ENCODE measurements at regions not wholly inside any gene's neighbourhood (a gene's known extent, or its start where the extent isn't known, plus 50 kb on each side); places are given as distances from the start of the nearest gene placed in this dataset.

- Histone ChIP-seq H3K79me2 (ENCODE audit: insufficient read depth, low read depth, low read length) (no peaks in the 10 kb centered on the region), H2AFZ (ENCODE audit: low read length) (no peak overlapping the region), H3K9me3 (ENCODE audit: low read length) (no peaks in the 10 kb centered on the region), H4K20me1 (ENCODE audit: insufficient read depth, low read length) (no peaks in the 10 kb centered on the region), H3K4me2 (ENCODE audit: low read length) (no peak overlapping the region), H3K9me2 (ENCODE audit: insufficient read depth, low read length) (no peaks in the 10 kb centered on the region), H3K36me3 (ENCODE audit: insufficient read depth, low read length) (no peaks in the 10 kb centered on the region), H3K27ac (ENCODE audit: low read depth, low read length, poor library complexity, severe bottlenecking) (no peak overlapping the region), H3K4me3 (ENCODE audit: low read depth, low read length, poor library complexity, severe bottlenecking) (no peak overlapping the region), H3K4me1 (ENCODE audit: insufficient read depth, low read length, poor library complexity, severe bottlenecking) (no peaks in the 10 kb centered on the region)
- intact Hi-C loops (cut with micrococcal nuclease; ENCODE audit: unreplicated experiment), result no loop called here
- TF ChIP-seq EZH2phosphoT487 (IDR thresholded peaks at IDR 0.05; ENCODE audit: borderline replicate concordance, low read depth, low read length) (no peak), CTCF (conservative IDR thresholded peaks at IDR 0.05; ENCODE audit: low read length) (no peak)
- no TSS peak for BruUV-seq (replicated peaks)
- ChIA-PET CTCF (ENCODE audit: unreplicated experiment) (no interaction called here), POLR2A (no interaction called here)
- DNase-seq (ENCODE audit: low spot score), result no peak
Observed at GRCh38 chr11:10386361-10386760, 68.7 kb upstream of the AMPD3 start.

DNA sequence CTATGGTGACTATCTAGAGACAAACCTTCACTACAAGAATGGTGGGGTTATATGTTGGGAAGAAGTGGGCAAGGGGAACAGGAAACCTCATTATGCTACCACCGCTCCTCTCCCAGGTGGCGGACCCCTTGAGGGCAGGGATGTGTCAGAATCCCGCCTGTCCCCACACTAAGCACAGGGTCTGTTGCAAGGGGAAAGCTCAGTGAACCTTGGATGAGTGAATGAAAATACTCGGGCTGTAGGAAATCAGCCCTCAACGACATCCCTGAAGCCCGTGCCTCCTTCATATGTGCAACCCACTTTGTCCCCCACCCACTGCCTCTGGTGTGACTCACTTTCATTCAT, 68.2 kb upstream of the AMPD3 start:
- intact Hi-C loops (cut with micrococcal nuclease; ENCODE audit: unreplicated experiment), result no loop called here
- Histone ChIP-seq H3K4me1 (ENCODE audit: insufficient read depth, low read length, poor library complexity, severe bottlenecking) (no peaks in the 10 kb centered on the region), H4K20me1 (ENCODE audit: insufficient read depth, low read length) (no peaks in the 10 kb centered on the region), H3K4me3 (ENCODE audit: low read depth, low read length, poor library complexity, severe bottlenecking) (no peak overlapping the region), H3K36me3 (ENCODE audit: insufficient read depth, low read length) (no peaks in the 10 kb centered on the region), H3K9me2 (ENCODE audit: insufficient read depth, low read length) (no peaks in the 10 kb centered on the region), H3K4me2 (ENCODE audit: low read length) (no peak overlapping the region), H2AFZ (ENCODE audit: low read length) (no peak overlapping the region), H3K27ac (ENCODE audit: low read depth, low read length, poor library complexity, severe bottlenecking) (no peak overlapping the region), H3K79me2 (ENCODE audit: insufficient read depth, low read depth, low read length) (no peaks in the 10 kb centered on the region), H3K9me3 (ENCODE audit: low read length) (no peaks in the 10 kb centered on the region)
- no peak for DNase-seq (ENCODE audit: low spot score)
- BruUV-seq (replicated peaks), result no TSS peak
- TF ChIP-seq EZH2phosphoT487 (IDR thresholded peaks at IDR 0.05; ENCODE audit: borderline replicate concordance, low read depth, low read length), result no peak
- TF ChIP-seq CTCF (conservative IDR thresholded peaks at IDR 0.05; ENCODE audit: low read length), result no peak
- ChIA-PET CTCF (ENCODE audit: unreplicated experiment) (no interaction called here), POLR2A (no interaction called here)

DNA sequence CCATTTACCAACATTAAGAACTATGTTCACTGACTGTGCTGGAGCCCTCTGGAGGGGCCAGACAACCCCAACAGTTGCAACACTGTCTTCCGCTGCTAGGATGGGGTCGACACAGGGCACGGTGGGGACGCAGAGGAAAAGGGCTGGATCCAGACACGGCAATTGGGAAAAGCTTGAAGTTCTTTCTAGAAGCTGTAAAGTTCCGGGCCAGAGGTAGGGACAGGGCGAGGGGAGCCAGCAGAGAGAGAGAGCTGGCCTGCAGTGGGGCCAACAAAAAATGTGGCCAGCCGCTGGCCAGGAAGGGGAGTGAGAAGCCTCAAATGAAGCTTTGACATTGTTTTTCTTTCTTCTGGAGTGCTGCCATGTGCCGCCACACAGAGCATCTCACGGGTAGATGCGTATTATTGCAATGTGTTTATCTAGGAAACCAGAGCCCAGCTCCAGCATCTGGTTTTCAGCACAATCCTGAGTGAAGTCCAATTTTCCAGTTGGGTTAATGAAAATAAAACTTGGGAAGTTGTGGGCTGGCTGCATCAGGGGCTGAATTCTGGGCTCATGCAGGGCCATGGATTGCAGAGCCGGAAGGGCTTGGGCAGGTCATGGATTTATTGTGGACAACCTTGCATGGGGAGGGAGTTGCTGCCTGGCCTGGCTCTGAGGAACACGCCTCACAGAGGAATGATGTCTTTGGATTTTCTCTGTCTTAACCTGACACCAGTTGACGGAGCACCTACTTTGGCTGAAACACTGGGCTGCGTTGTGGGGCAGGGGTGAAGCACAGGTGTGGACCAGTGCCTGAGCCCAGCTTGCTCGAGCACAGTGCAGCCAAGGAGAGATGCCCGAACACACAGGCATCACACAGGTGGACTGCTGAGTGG, 67.6 kb upstream of the AMPD3 start:
- Histone ChIP-seq H3K9me2 (ENCODE audit: insufficient read depth, low read length) (no peaks in the 10 kb centered on the region), H4K20me1 (ENCODE audit: insufficient read depth, low read length) (no peaks in the 10 kb centered on the region), H3K79me2 (ENCODE audit: insufficient read depth, low read depth, low read length) (no peaks in the 10 kb centered on the region), H2AFZ (ENCODE audit: low read length) (no peak overlapping the region), H3K27ac (ENCODE audit: low read depth, low read length, poor library complexity, severe bottlenecking) (no peak overlapping the region), H3K4me2 (ENCODE audit: low read length) (no peak overlapping the region), H3K36me3 (ENCODE audit: insufficient read depth, low read length) (no peaks in the 10 kb centered on the region), H3K4me1 (ENCODE audit: insufficient read depth, low read length, poor library complexity, severe bottlenecking) (no peaks in the 10 kb centered on the region), H3K9me3 (ENCODE audit: low read length) (no peaks in the 10 kb centered on the region), H3K4me3 (ENCODE audit: low read depth, low read length, poor library complexity, severe bottlenecking) (no peak overlapping the region)
- intact Hi-C loops (cut with micrococcal nuclease; ENCODE audit: unreplicated experiment), result no loop called here
- no TSS peak for BruUV-seq (replicated peaks)
- TF ChIP-seq EZH2phosphoT487 (IDR thresholded peaks at IDR 0.05; ENCODE audit: borderline replicate concordance, low read depth, low read length) (no peak), CTCF (conservative IDR thresholded peaks at IDR 0.05; ENCODE audit: low read length) (no peak)
- POLR2A ChIA-PET, result interaction anchor here (1.4 kb wide), 1 partner anchor 8 kb away, joined by 5 read pairs; no protein-coding TSS in a partner anchor
- DNase-seq (ENCODE audit: low spot score), result no peak
- CTCF ChIA-PET (ENCODE audit: unreplicated experiment), result no interaction called here
